ENCODE measurements at regions not wholly inside any gene's neighbourhood (a gene's known extent, or its start where the extent isn't known, plus 50 kb on each side); places are given as distances from the start of the nearest gene placed in this dataset.

DNA sequence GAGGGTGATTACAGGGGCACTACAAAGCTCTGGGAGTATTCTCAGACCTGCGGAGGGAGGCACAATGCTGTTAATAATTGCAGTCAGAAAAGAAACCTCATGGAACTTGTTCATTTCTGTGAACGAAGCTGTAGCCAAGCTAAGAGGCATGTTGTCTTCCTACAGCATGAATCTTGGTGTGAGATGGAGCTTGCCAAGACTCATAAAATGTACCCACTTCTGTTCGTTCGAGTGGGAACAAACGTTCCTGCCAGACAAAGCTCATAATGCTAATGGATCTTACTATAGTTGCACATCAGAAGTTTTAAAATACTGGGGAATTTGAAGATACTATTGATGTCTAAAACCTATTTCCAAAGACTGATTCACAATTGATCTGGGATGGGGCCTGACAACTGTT lies 489.1 kb downstream of the ZEB2 start:
- Histone ChIP-seq H3K27me3 (replicated peaks in 1 of 4; ENCODE audit: control extremely low read depth in 1 of 4, control insufficient read depth in 3 of 4, insufficient read depth in 4 of 4, low read length in 3 of 4) (no peaks in the 10 kb centered on the region), H4K20me1 (ENCODE audit: control insufficient read depth, insufficient read depth, low read length, poor library complexity, severe bottlenecking) (no peaks in the 10 kb centered on the region), H3K27ac (ENCODE audit: low read length in 2 of 2) (no peak overlapping the region), H3K36me3 (replicated peaks in 1 of 2; ENCODE audit: control extremely low read depth in 1 of 2, control insufficient read depth in 1 of 2, extremely low read depth in 1 of 2, insufficient read depth in 2 of 2, low read length in 1 of 2) (peaks cover 0 to under 1% of the 10 kb centered on the region in 2 experiments), H3K4me3 (ENCODE audit: control extremely low read depth in 1 of 5, extremely low read depth in 1 of 5, insufficient read depth in 1 of 5, low read depth in 2 of 5, low read length in 4 of 5) (no peak overlapping the region), H3K4me2 (replicated peaks; ENCODE audit: low read depth, low read length, poor library complexity, severe bottlenecking) (no peak overlapping the region), H3K4me1 (ENCODE audit: control insufficient read depth in 2 of 2, insufficient read depth in 2 of 2, low read length in 2 of 2) (no peaks in the 10 kb centered on the region), H3K79me2 (ENCODE audit: control insufficient read depth, insufficient read depth, low read length) (no peaks in the 10 kb centered on the region), H3K9ac (ENCODE audit: low read length) (no peak overlapping the region), H2AFZ (ENCODE audit: insufficient read depth, low read depth, low read length, poor library complexity, severe bottlenecking) (no peak overlapping the region), H3K9me3 (ENCODE audit: control extremely low read depth in 1 of 3, control insufficient read depth in 2 of 3, insufficient read depth in 1 of 3, low read length in 2 of 3) (peaks cover 0 to 3% (median 0%) of the 10 kb centered on the region in 3 donors)
- CTCF ChIA-PET = no interaction called here
- no peak overlapping the region for H3K4me3 Mint-ChIP-seq
- H3K27ac Mint-ChIP-seq = no peak overlapping the region
- POLR2A ChIA-PET = no interaction called here
- 95% methylated on average over 2 of the region's 5 CpGs for WGBS (ENCODE audit: insufficient coverage)
- H3K9me3 Mint-ChIP-seq (ENCODE audit: insufficient read depth) = peaks cover 6% of the 10 kb centered on the region
- DNase-seq = no peak
- H3K4me1 Mint-ChIP-seq = no peaks in the 10 kb centered on the region
- H3K27me3 Mint-ChIP-seq = no peaks in the 10 kb centered on the region
- TF ChIP-seq, protein P1, sequence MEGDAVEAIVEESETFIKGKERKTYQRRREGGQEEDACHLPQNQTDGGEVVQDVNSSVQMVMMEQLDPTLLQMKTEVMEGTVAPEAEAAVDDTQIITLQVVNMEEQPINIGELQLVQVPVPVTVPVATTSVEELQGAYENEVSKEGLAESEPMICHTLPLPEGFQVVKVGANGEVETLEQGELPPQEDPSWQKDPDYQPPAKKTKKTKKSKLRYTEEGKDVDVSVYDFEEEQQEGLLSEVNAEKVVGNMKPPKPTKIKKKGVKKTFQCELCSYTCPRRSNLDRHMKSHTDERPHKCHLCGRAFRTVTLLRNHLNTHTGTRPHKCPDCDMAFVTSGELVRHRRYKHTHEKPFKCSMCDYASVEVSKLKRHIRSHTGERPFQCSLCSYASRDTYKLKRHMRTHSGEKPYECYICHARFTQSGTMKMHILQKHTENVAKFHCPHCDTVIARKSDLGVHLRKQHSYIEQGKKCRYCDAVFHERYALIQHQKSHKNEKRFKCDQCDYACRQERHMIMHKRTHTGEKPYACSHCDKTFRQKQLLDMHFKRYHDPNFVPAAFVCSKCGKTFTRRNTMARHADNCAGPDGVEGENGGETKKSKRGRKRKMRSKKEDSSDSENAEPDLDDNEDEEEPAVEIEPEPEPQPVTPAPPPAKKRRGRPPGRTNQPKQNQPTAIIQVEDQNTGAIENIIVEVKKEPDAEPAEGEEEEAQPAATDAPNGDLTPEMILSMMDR (IDR thresholded peaks at IDR 0.05) = no peak
- TF ChIP-seq EZH2 (IDR thresholded peaks at IDR 0.05; ENCODE audit: borderline replicate concordance, insufficient read depth, low read depth, low read length, poor library complexity, severe bottlenecking) = no peak
- intact Hi-C loops (cut with micrococcal nuclease) = no loop called here
- no peak for ATAC-seq (ENCODE audit: low read depth)

DNA sequence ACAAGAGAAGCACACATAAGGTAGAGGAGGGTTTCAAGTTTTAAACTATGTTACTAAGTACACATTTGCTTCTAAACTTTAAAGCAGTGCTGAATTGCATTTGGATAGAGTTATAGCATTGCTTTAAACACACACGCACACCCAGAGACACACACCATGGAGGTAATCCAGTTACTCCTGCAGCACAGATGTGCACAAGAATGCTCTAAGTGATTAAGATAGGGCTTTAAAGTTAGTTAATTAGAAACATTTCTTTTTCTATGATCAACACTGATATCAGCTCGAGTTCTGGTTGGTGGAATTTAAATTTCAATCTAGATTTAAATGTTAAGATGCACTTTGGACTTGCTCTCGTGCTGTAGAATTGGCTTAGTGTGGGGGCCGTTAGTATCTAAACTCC lies 492.3 kb downstream of the ZEB2 start:
- Histone ChIP-seq H3K79me2 (ENCODE audit: control insufficient read depth, insufficient read depth, low read length) (no peaks in the 10 kb centered on the region), H3K9ac (ENCODE audit: low read length) (no peak overlapping the region), H3K36me3 (replicated peaks in 1 of 2; ENCODE audit: control extremely low read depth in 1 of 2, control insufficient read depth in 1 of 2, extremely low read depth in 1 of 2, insufficient read depth in 2 of 2, low read length in 1 of 2) (peaks cover 0 to 2% of the 10 kb centered on the region in 2 experiments), H3K4me2 (replicated peaks; ENCODE audit: low read depth, low read length, poor library complexity, severe bottlenecking) (no peak overlapping the region), H2AFZ (ENCODE audit: insufficient read depth, low read depth, low read length, poor library complexity, severe bottlenecking) (no peak overlapping the region), H3K27ac (ENCODE audit: low read length in 2 of 2) (no peak overlapping the region), H3K4me1 (ENCODE audit: control insufficient read depth in 2 of 2, insufficient read depth in 2 of 2, low read length in 2 of 2) (no peaks in the 10 kb centered on the region), H3K27me3 (replicated peaks in 1 of 4; ENCODE audit: control extremely low read depth in 1 of 4, control insufficient read depth in 3 of 4, insufficient read depth in 4 of 4, low read length in 3 of 4) (no peaks in the 10 kb centered on the region), H3K9me3 (ENCODE audit: control extremely low read depth in 1 of 3, control insufficient read depth in 2 of 3, insufficient read depth in 1 of 3, low read length in 2 of 3) (peaks cover 0 to under 1% (median 0%) of the 10 kb centered on the region in 3 donors), H3K4me3 (ENCODE audit: control extremely low read depth in 1 of 5, extremely low read depth in 1 of 5, insufficient read depth in 1 of 5, low read depth in 2 of 5, low read length in 4 of 5) (no peak overlapping the region), H4K20me1 (ENCODE audit: control insufficient read depth, insufficient read depth, low read length, poor library complexity, severe bottlenecking) (no peaks in the 10 kb centered on the region)
- WGBS (ENCODE audit: insufficient coverage) = no CpG with 5 or more reads among the region's 4 CpGs
- POLR2A ChIA-PET = no interaction called here
- intact Hi-C loops (cut with micrococcal nuclease) = no loop called here
- Mint-ChIP-seq H3K9me3 (ENCODE audit: insufficient read depth) (peaks cover 2% of the 10 kb centered on the region), H3K4me1 (no peaks in the 10 kb centered on the region), H3K4me3 (no peak overlapping the region), H3K27me3 (no peaks in the 10 kb centered on the region), H3K27ac (no peak overlapping the region)
- CTCF ChIA-PET = no interaction called here
- TF ChIP-seq EZH2 (IDR thresholded peaks at IDR 0.05; ENCODE audit: borderline replicate concordance, insufficient read depth, low read depth, low read length, poor library complexity, severe bottlenecking) = no peak
- TF ChIP-seq, protein P1 (IDR thresholded peaks at IDR 0.05) = no peak
- DNase-seq (no peak), ATAC-seq (ENCODE audit: low read depth) (no peak)
